AG08396 (cell line): ENCODE measurements at regions not wholly inside any gene's neighbourhood (a gene's known extent, or its start where the extent isn't known, plus 50 kb on each side); places are given as distances from the start of the nearest gene placed in this dataset.

Experiments used
- DNase-seq: peaks from one replicate; pipeline ENCODE4 v3.0.0; 2012; ENCODE audit warnings: low spot score, mixed read lengths

DNA sequence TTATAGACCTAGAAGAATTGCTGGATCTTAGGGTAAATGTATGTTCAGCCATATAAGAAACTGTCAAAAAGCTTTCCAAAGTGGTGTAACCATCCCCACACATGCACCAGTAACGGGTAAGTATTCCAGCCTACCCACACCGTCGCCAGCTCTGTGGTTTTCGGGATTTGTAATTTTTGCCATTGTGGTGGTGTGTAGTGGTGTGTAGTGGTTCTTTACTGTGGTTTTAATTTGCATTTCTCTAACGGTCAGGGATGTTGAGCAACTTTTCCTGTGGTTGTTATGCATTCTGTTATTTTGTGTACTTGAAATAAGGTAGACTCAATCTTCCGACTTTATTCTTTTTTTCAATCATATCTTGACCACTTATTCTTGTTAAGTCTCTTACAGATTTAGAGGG, 342.4 kb upstream of the AJAP1 start:
- DNase-seq: no peak

DNA sequence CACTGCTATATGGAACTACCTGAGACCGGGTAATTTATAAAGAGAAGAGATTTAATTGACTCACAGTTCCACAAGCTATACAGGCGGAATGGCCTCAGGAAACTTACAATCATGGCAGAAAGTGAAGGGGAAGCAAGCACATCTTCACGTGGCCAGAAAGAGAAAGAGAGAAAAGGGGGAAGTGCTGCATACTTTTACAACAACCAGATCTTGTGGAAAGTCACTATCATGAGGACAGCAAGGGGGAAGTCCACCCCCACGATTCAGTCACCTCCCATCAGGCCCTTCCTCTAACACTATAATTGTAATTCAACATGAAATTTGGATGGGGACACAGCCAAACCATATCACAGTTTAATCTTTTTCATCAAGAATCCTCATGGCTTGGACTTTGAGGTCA, 339.2 kb upstream of the AJAP1 start:
- DNase-seq: no peak

DNA sequence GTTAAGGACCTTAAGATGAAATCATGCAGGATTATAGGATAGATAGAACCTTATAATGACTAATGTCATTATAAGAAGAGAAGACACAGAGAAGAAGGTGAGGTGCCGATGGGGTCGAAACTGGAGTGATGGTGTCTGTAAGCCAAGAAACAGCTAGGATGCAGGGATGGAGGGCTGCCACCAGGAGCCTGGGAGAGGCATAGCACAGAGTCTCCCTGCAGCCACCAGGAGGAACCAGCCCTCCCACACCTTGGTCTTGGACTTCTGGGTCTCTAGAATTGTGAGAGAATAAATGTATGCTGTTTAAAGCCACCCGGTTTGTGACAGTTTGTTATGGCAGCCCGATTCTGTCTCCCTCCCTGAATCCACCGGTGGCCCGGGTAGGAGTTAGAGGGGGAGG, 337.2 kb upstream of the AJAP1 start:
- no peak for DNase-seq

DNA sequence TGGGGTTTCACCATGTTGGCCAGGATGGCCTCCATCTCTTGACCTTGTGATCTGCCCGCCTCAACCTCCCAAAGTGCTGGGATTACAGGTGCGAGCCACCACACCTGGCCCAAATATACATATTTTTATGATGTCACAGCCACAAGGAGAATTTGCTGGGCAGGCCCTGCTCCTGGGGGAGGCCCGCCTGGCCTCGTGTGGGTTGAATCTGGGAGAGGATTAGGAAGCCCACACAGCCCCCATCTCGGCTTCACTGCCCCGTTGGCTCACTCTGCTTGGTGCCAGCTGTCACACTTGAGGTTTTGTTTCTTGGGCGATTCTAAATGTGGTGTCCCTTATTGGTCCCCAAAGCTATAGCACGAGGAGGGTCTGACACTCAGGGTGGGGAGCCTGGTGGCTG, 335.7 kb upstream of the AJAP1 start:
- no peak for DNase-seq

DNA sequence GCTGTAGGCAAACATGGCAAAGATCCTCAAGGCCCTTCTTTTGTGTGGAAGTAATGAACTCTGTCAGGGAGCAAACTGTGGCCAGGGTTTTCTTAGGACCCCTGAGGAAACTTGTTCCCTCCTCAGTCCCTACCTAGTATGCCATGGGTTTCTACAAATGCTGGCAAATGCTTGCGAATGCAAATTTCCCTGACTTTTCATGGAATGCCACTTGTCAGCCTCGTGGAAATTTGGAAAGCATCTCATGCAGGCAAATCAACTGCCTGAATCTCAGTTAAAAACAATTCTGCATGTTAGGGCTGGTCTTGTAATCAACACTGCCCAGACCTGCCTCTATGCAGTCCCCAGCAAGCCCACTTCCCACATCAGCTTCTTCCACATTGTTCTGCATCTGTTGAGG, 334.9 kb upstream of the AJAP1 start:
- DNase-seq: no peak

DNA sequence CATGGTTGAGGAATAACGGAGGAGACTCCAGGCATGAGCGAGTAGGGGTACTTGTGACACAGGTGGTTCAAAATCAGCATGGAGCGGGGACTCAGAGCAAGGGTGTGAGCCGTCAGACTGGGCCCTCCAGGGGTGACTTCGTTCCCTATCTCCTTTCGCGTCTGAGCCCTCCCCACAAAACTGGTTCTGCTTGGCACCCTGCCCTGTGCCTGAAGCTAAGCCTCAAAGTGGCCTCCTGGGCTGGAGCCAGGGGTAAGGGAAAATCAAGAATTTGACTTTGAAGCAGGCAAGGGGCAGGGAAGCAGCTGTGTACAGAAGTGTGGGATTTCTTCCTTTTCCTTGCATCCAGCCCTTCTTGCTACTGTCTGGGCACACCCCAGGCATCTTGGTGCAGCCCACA, 331.5 kb upstream of the AJAP1 start:
- DNase-seq: no peak

DNA sequence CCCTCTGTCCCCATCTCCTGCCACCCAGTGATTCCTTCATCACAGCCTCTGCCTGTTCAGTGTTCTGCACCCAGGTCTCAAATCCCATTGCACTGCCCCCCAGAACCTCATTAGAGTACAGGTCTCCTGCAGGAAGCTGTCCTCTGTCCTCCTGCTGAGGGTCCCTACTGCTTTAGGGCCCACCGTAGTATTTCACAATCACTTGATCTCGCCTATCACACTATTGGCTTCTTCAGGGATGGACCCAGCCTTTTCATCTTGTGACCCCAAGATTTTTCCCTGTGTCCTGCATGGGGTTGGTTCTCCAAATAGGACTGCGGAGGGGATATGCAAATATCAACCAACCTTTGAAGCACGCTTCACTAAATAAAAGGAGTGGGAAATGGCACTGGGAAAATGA, 331.1 kb upstream of the AJAP1 start:
- no peak for DNase-seq

DNA sequence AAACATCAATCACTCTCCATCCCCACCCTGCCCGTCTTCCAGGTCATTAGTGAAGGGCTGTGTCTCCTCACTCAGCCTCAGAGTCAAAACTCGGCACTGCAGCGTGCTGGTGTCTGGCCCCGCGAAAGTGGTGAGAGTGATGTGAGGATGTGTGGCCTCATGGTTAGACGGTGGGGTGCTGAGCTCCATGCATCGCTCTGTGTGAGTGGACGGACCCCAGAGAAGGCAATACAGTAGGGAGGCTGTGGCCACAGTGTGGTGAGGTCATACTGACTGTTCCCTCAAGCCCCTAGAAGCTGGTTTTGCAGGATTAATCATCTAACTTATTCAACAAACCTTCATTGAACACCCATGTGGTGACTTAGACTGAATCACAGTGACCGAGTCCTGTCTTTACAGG, 329.9 kb upstream of the AJAP1 start:
- DNase-seq: no peak

DNA sequence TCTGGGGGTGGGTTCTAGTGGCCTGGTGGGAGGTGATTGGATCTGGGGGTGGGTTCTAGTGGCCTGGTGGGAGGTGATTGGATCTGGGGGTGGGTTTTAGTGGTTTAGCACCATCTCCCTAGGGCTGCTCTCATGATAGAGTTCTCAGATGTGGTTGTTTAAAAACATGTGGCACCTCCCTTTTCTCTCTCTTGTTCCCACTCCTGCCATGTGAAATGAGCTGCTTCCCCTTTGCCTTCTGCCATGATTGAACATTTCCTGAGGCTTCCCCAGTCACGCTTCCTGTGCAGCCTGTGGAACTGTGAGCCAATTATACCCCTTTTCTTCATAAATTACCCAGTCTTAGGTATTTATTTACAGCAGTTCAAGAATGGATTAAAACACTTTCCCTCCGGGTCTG, 327.3 kb upstream of the AJAP1 start:
- DNase-seq: no peak

DNA sequence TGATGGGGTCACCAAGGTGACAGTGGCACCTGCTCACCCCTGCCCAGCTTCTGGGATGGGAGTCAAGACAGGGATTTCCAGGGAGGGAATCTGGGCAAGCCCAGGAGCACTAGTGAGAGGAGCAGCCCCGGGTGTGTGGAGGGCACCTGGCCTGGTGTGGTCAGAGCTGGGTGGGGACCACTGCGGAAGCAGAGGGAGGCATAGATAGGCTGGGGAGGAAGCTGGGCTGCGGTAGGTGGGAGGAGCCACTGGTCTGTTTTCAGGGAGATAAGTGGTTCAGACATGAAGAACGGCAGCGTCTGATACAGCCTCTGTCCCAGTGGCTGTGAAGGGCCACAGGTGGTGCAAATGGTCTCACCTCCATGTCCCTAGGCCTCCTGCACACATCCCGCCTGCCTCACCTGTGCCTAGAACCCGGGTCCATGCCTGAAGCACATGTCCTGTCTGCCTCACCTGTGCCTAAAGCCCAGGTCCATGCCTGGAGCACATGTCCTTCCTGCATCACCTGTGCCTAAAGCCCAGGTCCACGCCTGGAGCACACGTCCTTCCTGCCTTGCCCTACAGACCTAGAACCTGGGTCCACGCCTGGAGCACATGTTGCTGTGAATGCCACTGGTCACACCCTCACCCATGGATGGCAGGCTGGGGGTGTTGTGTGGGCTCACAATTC, 325.9 kb upstream of the AJAP1 start:
- no peak for DNase-seq

DNA sequence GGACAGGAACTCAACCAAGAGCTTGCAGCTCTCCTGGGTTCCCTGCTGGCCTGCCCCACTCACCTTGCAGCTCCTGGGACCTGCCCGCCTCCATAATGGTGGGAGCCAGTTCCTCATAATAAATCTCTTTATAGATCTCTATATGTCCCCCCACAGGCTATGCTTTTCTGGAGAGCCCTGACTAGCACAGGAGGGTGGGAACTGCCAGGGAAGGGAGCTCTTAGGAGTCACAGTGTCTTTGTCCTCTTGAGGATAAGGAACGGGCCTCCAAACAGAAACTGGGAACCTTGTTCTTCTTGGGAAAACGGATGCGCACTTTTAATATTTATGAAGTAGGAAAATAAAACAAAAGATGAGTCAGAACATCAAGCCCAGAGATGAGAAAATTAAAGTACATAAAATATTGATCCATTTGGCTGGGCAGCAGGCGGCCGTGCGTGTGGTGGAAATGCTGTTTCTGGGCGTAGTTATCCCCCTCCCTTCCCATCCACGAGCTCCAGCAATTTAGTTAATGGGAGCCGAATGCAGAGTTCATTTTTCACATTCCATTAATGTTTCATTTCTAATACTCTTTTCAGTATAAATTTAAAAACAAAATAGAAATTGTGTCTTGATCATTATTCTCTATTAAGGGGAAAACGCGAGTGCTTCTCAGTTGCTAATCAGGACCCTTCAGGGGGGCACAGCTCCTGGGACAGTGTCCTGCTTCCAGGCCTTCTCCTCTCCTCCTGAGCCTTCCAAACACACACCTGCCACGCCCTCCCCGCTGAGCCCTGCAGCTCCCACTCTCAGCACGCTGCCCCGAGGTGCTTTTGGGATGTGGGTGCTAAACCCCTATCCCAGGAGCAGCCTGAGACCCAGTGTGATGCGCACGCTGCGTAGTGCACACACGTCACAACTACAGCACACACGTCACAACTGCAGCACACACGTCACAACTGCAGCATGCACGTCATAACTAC, 323.3 kb upstream of the AJAP1 start:
- DNase-seq: no peak

DNA sequence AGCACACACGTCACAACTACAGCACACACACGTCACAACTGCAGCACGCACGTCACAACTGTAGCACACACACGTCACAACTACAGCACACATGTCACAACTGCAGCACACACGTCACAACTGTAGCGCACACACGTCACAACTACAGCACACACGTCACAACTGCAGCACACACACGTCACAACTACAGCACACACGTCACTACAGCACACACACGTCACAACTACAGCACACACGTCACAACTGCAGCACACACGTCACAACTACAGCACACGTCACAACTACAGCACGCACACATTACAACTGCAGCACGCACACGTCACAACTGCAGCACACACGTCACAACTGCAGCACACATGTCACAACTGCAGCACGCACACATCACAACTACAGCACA, 322.6 kb upstream of the AJAP1 start:
- no peak for DNase-seq

DNA sequence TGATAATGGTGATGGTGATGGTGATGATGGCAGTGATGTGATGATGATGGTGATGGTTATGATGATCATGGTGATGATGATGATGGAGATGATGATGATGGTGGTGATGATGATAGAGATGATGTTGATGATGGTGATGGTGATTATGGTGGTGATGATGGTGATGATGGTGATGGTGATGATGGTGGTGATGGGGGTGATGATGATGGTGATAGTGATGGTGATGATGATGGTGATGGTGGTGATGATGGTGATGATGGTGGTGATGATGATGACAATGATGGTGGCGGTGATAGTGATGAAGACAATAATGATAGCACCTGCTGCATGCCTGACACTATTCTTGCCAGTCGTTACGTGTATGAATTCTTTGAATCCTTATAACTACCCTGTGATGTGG, 317.9 kb upstream of the AJAP1 start:
- DNase-seq: no peak

DNA sequence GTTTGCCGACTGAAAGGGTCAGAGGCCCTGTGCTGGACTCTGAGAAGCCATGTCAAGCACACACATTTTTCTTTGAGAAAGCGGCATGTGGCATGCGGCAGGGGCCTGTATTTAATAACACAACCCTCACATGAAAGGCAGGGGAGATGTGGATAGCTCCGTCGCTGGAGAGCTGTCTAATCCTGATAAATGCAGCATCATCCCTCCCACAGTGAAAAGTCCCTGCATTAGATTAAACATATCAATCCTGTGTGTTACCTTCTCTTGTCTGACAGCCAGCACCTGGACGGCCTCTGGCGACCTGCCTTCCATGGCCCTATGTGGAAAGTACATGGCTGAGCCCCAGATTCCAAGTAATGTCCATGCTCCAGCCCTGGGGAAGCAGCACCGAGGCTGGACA, 313.0 kb upstream of the AJAP1 start:
- DNase-seq: no peak

DNA sequence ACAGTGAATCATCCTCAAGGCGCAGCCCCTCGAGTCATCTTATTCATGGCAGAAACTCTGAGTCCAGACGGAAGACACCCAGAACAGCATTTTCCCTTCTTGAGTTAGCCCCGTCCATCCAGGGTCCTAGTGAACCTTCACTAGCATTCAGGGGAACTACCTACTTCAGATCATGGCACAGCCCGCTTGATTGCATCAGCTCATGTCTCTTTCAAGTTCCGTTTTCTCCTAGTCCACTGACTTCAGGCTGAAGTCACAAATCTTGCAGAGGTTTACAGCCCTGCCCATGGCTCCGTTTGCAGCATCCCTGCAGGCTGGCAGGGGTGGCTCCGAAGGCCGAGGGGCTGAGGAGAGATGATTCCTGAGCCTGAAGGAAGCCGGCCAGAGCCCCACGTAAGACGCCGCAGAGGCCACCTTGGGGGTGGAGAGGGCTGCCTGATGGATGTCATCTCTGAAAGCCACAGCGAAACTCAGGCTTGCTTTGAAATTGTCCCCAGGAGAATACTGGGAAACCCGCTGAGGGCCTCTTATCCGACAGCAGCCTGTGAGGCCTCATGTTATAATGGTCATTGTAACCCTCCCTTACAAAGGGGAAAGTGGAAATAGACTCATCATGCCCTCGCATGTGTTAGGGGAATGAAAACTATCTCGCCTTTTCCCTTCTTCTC, 310.2 kb upstream of the AJAP1 start:
- DNase-seq: no peak

DNA sequence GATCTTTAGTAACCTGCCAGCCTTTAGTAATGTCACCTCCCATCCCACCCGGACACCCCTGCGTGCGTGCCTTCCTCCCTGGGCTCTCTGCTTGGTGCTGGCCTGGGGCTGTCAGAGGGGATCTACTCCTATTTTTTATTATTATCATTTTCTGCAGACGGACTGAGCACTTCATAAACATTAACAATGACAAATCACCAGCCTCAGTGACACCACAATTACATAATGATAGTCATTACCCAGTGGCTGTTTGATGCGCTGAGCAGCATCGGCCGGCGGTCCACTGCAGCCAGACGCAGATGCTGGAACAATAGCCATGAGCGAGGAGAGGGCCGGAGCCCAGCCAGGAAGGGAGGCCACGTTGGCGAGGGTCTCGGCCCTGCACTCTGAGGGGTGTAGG, 309.3 kb upstream of the AJAP1 start:
- no peak for DNase-seq

DNA sequence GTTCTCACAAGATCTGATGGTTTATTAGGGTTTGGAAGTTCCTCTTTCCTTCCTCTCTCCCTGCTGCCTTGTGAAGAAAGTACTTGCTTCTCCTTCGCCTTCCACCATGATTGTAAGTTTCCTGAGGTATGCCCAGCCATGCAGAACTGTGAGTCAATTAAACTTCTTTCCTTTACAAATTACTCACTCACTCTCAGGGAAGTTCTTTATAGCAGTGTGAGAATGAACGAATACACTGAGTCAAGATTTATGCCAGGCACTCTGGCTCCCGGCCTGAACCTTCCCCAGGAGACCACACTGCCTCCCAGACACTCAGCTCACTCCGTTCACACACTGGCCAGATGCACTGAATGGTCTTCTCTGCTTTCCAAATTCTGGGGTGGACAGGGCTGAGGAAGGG, 308.3 kb upstream of the AJAP1 start:
- DNase-seq: no peak

DNA sequence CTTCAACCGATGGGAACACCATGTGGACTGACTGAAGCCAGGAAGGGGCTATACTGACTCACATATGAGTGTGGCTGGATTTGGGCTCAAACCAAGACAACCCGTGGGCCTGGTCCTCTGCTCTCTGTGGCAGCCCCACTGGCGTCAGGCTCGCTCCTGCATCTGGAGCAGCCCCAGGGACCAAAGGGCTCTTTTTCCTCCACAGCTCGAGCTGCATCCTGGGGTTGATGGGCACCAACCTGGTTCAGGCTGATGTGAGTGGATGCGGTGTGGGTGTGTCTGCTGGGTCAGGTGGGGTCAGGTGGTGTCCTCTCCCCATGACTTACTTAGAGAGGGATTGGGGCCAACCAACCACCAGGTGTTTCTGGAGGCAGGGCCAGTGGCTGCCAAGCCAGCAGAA, 303.0 kb upstream of the AJAP1 start:
- no peak for DNase-seq

DNA sequence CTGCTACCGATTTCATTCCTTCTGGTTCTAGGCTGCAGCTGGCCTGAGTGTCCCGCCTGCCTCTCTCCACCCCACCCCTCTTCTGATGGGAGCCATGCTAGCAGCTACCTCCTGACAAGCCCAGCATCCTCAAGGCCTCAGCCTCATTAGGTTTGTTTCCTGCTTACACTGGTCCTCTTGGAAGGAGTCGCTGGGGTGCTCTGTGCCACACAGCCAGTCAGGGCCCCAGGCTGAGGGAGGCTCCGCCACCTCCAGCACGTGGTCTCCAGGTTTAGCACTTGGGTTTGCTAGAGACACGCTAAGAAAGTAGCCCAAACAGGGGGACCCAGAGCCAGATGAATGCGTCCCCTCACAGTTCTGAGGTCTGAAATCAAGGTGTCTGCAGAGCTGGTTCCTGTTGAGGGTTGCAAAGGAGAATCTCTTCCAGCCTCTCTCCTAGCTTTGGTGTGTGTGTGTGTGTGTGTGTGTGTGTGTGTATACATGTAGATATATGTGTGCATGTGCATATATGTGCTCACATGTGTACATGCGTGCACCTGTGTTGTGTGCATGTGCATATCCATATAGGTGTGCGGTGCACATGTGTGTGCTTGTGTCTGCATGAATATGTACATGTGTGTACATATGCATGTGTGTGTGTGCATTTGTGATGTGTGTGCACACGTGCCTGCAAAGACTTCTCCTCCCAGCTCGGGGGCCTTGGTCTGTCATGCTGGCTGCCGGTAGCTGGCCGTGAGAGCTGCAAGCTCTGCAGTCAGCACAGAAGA, 301.1 kb upstream of the AJAP1 start:
- DNase-seq: no peak

DNA sequence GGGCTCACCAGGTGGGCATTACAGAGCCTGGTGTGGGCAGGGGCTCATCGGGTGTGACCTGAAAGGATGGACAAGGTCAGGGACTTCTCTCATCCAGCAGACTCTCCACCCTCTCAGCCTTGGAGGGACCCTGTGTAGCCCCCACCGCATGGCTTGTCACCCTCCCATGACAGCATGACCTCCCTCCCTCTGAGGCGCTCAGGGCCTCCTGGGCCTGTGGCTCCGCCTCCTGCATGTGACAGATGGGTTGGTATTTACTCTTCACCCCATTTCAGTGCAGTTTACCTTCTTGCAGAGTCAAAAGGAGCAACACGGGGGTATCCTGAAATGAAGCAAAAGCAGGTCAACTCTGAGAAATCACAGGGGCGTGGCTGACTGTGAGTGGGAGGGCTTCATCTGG, 298.6 kb upstream of the AJAP1 start:
- DNase-seq: no peak

DNA sequence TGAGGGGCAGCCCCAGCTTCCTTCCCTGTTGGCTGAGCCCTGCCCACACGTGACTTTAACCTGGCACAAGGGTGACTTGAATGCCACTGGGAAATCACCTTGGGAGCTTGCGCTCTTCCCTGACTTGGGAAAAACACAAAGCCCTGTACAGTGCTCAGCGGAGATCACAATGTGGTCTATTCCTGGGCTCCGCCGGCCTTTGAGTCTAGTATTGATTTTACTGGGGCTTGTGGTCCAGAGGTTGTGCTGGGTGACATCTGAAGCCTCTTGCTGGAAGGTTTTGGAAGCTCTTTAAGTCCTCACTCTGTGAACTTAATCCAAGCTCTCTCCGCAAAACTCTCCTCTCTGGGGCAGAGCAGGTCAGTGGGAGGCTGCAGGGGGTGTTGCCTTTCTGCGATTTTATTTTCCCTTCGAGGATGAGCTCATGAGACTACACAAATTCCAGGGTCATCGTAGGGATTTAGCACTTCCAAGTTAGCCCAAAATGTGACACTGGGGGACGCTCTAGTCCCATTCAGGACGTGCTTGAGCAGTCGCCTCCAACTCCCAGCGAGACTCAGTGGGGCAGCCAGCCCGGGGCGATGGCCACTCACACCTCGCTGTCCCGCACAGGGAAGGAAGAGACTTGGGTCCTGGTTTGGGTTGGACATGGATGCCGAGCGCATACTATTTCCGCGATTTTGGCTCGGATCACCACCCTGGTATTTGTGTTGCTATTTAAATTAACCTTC, 291.9 kb upstream of the AJAP1 start:
- DNase-seq: no peak

DNA sequence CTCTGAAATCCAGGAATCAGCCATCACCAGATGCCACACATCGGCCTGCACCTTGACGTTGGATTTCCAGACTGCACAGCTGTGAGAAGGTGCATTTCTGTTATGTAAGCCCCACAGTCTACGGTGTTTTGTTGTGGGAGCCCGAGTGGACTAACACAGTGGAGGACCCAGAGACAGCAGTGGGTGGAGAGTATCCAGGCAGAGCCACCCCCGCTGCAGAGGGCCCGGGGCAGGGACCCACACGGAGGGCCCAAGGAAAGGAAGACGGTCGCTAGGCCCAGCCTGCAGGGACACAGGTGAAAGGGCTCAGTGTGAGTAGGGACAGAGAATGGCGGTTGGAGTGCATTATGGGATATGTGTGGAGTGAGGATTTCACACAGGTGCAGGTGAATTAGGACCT, 288.3 kb upstream of the AJAP1 start:
- no peak for DNase-seq
